Astrocyte (in vitro differentiated cells and primary cell): ENCODE measurements at regions not wholly inside any gene's neighbourhood (a gene's known extent, or its start where the extent isn't known, plus 50 kb on each side); places are given as distances from the start of the nearest gene placed in this dataset.

ENCODE experiments used
- DNase-seq: peaks from one replicate; pipeline ENCODE4 v3.0.0-alpha.2; 2010; ENCODE audit warnings: low read depth
- FAIRE-seq: peaks from 2 replicates; lab custom pipeline; 2011; peaks lifted over from hg19 to GRCh38; lab: Jason Lieb, UNC
- H2AFZ ChIP-seq: 2 replicates; pipeline ENCODE4 v1.6.0; 2012; ENCODE audit warnings: low read depth, low read length, inconsistent platforms
- H3K27ac ChIP-seq: 2 replicates; pipeline ENCODE4 v1.5.1; 2011; ENCODE audit warnings: low read depth, low read length, inconsistent platforms
- H3K27me3 ChIP-seq: 2 replicates; pipeline ENCODE4 v1.6.0; 2011; ENCODE audit warnings: low read length, inconsistent platforms; ENCODE audit not compliant: insufficient read depth
- H3K36me3 ChIP-seq: 2 replicates; pipeline ENCODE4 v1.5.1; 2011; ENCODE audit warnings: low read length, inconsistent platforms; ENCODE audit not compliant: insufficient read depth
- H3K4me1 ChIP-seq: 2 replicates; pipeline ENCODE4 v1.5.1; 2011; ENCODE audit warnings: low read length, inconsistent platforms; ENCODE audit not compliant: insufficient read depth
- H3K4me2 ChIP-seq: 2 replicates; pipeline ENCODE4 v1.6.0; 2012; ENCODE audit warnings: low read length, inconsistent platforms
- H3K4me3 ChIP-seq: 2 replicates; pipeline ENCODE4 v1.5.1; 2011; ENCODE audit warnings: low read depth, mild to moderate bottlenecking, low read length, inconsistent platforms; ENCODE audit not compliant: insufficient read depth
- H3K79me2 ChIP-seq: 2 replicates; pipeline ENCODE4 v1.6.0; 2012; ENCODE audit warnings: mild to moderate bottlenecking, low read length, inconsistent platforms; ENCODE audit not compliant: insufficient read depth
- H3K9ac ChIP-seq: 2 replicates; pipeline ENCODE4 v1.6.0; 2012; ENCODE audit warnings: mild to moderate bottlenecking, low read length, inconsistent platforms
- H3K9me3 ChIP-seq: 2 replicates; pipeline ENCODE4 v1.5.1; 2012; ENCODE audit warnings: low read depth, mild to moderate bottlenecking, low read length, inconsistent platforms; ENCODE audit not compliant: insufficient read depth
- H4K20me1 ChIP-seq: 2 replicates; pipeline ENCODE4 v1.6.0; 2012; ENCODE audit warnings: low read length, inconsistent platforms; ENCODE audit not compliant: insufficient read depth
- H3K27ac Mint-ChIP-seq: one replicate; pipeline ENCODE4 v1.8.0; 2021; ENCODE audit warnings: mild to moderate bottlenecking, mixed read lengths; ENCODE audit not compliant: unreplicated experiment
- H3K27me3 Mint-ChIP-seq: one replicate; pipeline ENCODE4 v1.8.0; 2021; ENCODE audit warnings: low read depth, mixed read lengths; ENCODE audit not compliant: unreplicated experiment
- H3K36me3 Mint-ChIP-seq: one replicate; pipeline ENCODE4 v1.8.0; 2021; ENCODE audit warnings: low read depth, mixed read lengths; ENCODE audit not compliant: unreplicated experiment
- H3K4me1 Mint-ChIP-seq: one replicate; pipeline ENCODE4 v1.8.0; 2021; ENCODE audit warnings: low read depth, mixed read lengths; ENCODE audit not compliant: unreplicated experiment
- H3K4me3 Mint-ChIP-seq: one replicate; pipeline ENCODE4 v1.8.0; 2021; ENCODE audit warnings: mild to moderate bottlenecking, moderate library complexity, mixed read lengths; ENCODE audit not compliant: unreplicated experiment
- H3K9me3 Mint-ChIP-seq: one replicate; pipeline ENCODE4 v1.8.0; 2021; ENCODE audit warnings: mild to moderate bottlenecking, mixed read lengths; ENCODE audit not compliant: unreplicated experiment
- EZH2 ChIP-seq: IDR thresholded peaks from 2 replicates; pipeline ENCODE4 v1.6.1; 2012; ENCODE audit warnings: mild to moderate bottlenecking, low read length, inconsistent platforms; ENCODE audit not compliant: insufficient read depth
- TF ChIP-seq, protein P1 (sequence below): IDR thresholded peaks from 2 replicates; pipeline ENCODE4 v1.5.1; 2011; ENCODE audit warnings: low read depth, mild to moderate bottlenecking, inconsistent platforms, low read length, moderate library complexity; ENCODE audit not compliant: insufficient read depth

- TF ChIP-seq, protein P1, sequence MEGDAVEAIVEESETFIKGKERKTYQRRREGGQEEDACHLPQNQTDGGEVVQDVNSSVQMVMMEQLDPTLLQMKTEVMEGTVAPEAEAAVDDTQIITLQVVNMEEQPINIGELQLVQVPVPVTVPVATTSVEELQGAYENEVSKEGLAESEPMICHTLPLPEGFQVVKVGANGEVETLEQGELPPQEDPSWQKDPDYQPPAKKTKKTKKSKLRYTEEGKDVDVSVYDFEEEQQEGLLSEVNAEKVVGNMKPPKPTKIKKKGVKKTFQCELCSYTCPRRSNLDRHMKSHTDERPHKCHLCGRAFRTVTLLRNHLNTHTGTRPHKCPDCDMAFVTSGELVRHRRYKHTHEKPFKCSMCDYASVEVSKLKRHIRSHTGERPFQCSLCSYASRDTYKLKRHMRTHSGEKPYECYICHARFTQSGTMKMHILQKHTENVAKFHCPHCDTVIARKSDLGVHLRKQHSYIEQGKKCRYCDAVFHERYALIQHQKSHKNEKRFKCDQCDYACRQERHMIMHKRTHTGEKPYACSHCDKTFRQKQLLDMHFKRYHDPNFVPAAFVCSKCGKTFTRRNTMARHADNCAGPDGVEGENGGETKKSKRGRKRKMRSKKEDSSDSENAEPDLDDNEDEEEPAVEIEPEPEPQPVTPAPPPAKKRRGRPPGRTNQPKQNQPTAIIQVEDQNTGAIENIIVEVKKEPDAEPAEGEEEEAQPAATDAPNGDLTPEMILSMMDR, result no peak
- no peak for TF ChIP-seq EZH2
- Histone ChIP-seq H3K79me2 (no peaks in the 10 kb centered on the region), H2AFZ (no peak overlapping the region), H4K20me1 (no peaks in the 10 kb centered on the region), H3K4me2 (no peak overlapping the region), H3K27ac (no peak overlapping the region), H3K27me3 (no peaks in the 10 kb centered on the region), H3K9me3 (no peaks in the 10 kb centered on the region), H3K4me3 (no peak overlapping the region), H3K4me1 (no peaks in the 10 kb centered on the region), H3K36me3 (no peaks in the 10 kb centered on the region), H3K9ac (no peak overlapping the region)
- H3K27ac Mint-ChIP-seq, result no peak overlapping the region
- DNase-seq (no peak), FAIRE-seq (no peak)
- H3K4me3 Mint-ChIP-seq, result no peak overlapping the region
- H3K36me3 Mint-ChIP-seq, result no peaks in the 10 kb centered on the region
- no peaks in the 10 kb centered on the region for H3K9me3 Mint-ChIP-seq
- no peaks in the 10 kb centered on the region for H3K4me1 Mint-ChIP-seq
- H3K27me3 Mint-ChIP-seq, result no peaks in the 10 kb centered on the region
Observed at GRCh38 chr11:96960926-96961325, 571.1 kb downstream of the JRKL start.

GRCh38 chr11:96961931-96962330, 572.1 kb downstream of the JRKL start:
- Mint-ChIP-seq H3K27ac (no peak overlapping the region), H3K36me3 (no peaks in the 10 kb centered on the region), H3K9me3 (no peaks in the 10 kb centered on the region), H3K4me1 (no peaks in the 10 kb centered on the region), H3K27me3 (no peaks in the 10 kb centered on the region), H3K4me3 (no peak overlapping the region)
- TF ChIP-seq EZH2, result no peak
- TF ChIP-seq, protein P1, result no peak
- Histone ChIP-seq H3K4me3 (no peak overlapping the region), H3K4me1 (no peaks in the 10 kb centered on the region), H3K36me3 (no peaks in the 10 kb centered on the region), H3K9ac (no peak overlapping the region), H2AFZ (no peak overlapping the region), H3K27me3 (no peaks in the 10 kb centered on the region), H3K9me3 (no peaks in the 10 kb centered on the region), H4K20me1 (no peaks in the 10 kb centered on the region), H3K27ac (no peak overlapping the region), H3K4me2 (no peak overlapping the region), H3K79me2 (no peaks in the 10 kb centered on the region)
- FAIRE-seq, result no peak
- no peak for DNase-seq

DNA sequence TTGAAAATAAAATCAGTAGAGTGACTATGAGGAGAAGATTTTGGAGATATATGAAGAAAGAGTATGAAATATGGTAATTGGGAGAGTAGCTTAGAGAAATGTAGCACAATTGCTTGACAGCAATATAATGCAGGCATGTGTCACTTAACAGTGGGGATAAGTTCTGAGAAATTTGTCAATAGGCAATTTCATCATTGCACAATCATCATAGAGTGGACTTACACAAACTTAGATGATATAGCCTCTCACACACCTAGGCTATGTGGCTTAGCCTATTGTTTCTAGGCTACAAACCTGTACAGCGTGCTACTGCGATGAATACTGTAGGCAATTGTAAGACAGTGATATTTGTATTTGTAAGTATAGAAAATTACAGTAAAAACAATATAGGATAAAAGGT, 573.6 kb downstream of the JRKL start:
- H3K79me2 ChIP-seq, result no peaks in the 10 kb centered on the region
- DNase-seq, result no peak
- no peaks in the 10 kb centered on the region for H3K9me3 ChIP-seq
- no peak overlapping the region for H2AFZ ChIP-seq
- no peak overlapping the region for H3K4me3 Mint-ChIP-seq
- H3K4me3 ChIP-seq, result no peak overlapping the region
- no peak overlapping the region for H3K4me2 ChIP-seq
- no peaks in the 10 kb centered on the region for H4K20me1 ChIP-seq
- H3K36me3 Mint-ChIP-seq, result no peaks in the 10 kb centered on the region
- no peaks in the 10 kb centered on the region for H3K4me1 ChIP-seq
- H3K27ac Mint-ChIP-seq, result no peak overlapping the region
- no peaks in the 10 kb centered on the region for H3K9me3 Mint-ChIP-seq
- H3K9ac ChIP-seq, result no peak overlapping the region
- H3K27ac ChIP-seq, result no peak overlapping the region
- no peaks in the 10 kb centered on the region for H3K36me3 ChIP-seq
- FAIRE-seq, result no peak
- no peaks in the 10 kb centered on the region for H3K27me3 Mint-ChIP-seq
- H3K27me3 ChIP-seq, result no peaks in the 10 kb centered on the region
- H3K4me1 Mint-ChIP-seq, result no peaks in the 10 kb centered on the region
- no peak for TF ChIP-seq EZH2
- TF ChIP-seq, protein P1, result no peak
